GM12891 (cell line): ENCODE measurements at regions not wholly inside any gene's neighbourhood (a gene's known extent, or its start where the extent isn't known, plus 50 kb on each side); places are given as distances from the start of the nearest gene placed in this dataset.

ENCODE experiments used
- POLR2AphosphoS5 ChIP-seq: IDR thresholded peaks from 2 replicates; pipeline ENCODE4 v1.6.1; 2011; ENCODE audit warnings: low read depth, low read length, control low read depth
- TAF1 ChIP-seq: IDR thresholded peaks from 2 replicates; pipeline ENCODE4 v1.6.1; 2011; ENCODE audit warnings: low read depth, low read length, control low read depth

GRCh38 chr2:144771348-144771747, 251.4 kb upstream of the ZEB2 start:
- TF ChIP-seq POLR2AphosphoS5: no peak
- no peak for TF ChIP-seq TAF1
